Lung microvascular endothelial cell (primary cell): ENCODE measurements at regions not wholly inside any gene's neighbourhood (a gene's known extent, or its start where the extent isn't known, plus 50 kb on each side); places are given as distances from the start of the nearest gene placed in this dataset.
A peak's percentile ranks its signal among the peaks of the same experiment; 100 is the strongest.
"Not testable (repeated sequence)": the region's sequence is repeated elsewhere in the genome, so short reads cannot be mapped to it uniquely, and the experiment has no call there.

ENCODE experiments used
- DNase-seq, 2 donors: peaks; one replicate each; pipeline versions ENCODE4 v3.0.0 to v3.0.0-alpha.2; 2010; ENCODE audit warnings: low read depth in 2 of 2

DNA sequence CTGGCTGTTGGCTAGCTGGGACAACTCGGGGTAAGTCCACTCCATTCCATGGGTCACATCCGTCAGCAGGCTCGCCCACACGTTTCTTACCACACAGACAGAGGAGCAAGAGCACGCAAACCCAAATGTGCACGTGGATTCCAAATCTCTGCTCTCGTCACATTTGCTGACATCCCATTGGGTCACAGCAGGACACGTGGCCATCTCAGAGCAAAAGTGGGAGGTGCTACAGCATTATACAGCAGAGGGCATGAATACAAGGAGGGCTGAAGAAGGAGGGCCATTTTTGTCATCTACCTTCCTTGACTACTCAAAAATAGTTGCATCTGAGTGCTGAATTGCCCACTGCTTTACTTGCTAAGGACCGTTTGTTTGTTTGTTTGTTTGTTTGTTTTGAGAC, 84.7 kb downstream of the RBBP6 start:
- DNase-seq = no peak

DNA sequence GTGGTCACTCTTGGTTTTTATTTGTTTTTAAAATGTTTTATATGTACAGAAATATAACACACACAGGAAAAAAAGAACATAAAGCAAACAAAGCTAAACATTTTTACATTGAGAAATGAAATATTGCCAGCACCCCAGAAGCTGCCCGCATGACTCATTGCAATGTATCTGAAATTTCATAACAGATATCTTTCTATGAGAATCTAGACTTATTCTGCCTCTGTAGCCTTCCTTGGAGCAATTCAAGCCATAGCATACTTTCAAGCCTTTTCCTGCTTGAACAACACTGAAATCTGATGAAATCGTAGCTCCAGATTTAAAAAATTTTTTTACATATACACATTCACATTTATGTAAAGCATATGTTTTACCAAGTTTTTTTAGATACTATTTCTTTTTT, 86.9 kb downstream of the RBBP6 start:
- DNase-seq = no peak

DNA sequence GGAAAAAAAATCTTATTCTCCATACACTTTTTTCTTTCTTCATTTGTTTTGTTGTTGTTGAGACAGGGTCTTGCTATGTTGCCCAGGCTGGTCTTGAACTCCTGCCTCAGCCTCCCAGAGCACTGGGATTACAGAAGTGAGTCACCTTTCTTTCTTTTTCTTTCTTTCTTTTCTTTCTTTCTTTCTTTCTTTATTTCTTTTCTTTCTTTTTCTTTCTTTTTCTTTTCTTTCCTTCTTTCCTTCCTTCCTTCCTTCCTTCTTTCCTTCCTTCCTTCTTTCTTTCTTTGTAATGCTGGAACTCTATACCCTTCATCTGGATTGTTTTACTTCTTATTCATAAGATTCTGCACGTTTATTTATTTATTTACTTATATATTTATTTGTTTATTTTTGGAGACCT, 94.5 kb upstream of the TNRC6A start:
- no peak for DNase-seq

- peak; percentile 51 to 83 for DNase-seq
Observed at GRCh38 chr16:24635900-24636610, 93.4 kb upstream of the TNRC6A start.

GRCh38 chr16:24639769-24640168, 89.7 kb upstream of the TNRC6A start:
- no peak for DNase-seq

- no peak for DNase-seq
Observed at GRCh38 chr16:24643489-24643888, 86.0 kb upstream of the TNRC6A start.

- DNase-seq = peak; percentile 96 to 98
Observed at GRCh38 chr16:24645739-24646645, 83.5 kb upstream of the TNRC6A start.

DNA sequence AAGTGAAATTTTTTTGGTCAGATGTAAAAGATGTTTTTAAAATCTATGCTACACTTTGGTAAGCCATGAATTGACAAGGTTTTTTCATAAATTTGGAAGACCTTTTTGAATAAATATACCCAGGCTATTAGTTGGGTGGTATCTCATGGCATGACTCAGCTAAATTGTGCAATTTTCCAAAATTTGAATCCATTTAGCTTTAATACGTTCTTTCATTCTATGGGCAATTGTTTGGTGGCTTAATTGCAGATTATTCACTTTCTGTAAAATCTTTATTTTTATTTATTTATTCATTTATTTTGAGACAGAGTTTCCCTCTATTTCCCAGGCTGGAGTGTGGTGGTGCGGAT, 82.8 kb upstream of the TNRC6A start:
- DNase-seq = no peak

GRCh38 chr16:24652209-24652712, 77.2 kb upstream of the TNRC6A start:
- DNase-seq = peak in 1 of 2 donors; percentile 22

DNA sequence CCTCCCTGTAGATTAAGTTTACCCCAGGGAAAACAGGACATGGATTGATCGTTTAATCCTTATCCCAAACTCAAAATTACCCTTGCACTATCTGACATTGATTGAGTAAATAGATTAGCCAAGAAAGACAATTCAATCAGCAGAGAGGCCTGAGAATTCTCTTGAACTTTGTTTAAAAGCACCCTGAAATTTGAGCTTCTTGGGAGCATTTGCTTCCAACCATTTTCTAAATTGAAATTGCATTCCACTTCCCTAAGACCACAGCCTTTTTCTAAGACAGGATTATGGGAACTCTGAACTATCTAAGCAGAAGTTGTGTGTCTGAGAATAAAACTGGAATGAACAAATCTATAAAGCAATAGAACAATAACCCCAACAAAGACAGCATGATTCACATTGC, 76.6 kb upstream of the TNRC6A start:
- DNase-seq = no peak

DNA sequence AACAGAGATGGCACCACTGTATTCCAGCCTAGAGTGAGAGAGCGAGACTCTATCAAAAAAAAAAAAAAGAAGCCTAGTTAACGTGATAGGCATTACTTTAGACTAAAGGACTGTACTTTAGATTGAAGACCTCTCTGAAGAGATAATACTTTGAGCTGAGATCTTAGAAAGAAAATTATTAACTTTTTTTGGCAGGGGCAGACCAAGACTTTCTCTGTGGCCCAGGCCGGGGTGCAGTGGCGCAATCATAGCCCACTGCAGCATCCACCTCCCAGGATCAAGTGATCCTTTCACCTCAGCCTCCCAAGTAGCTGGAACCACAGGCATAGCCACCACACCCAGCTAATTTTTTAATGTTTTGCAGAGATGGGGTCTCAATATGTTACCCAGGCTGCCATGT, 75.7 kb upstream of the TNRC6A start:
- no peak for DNase-seq

DNA sequence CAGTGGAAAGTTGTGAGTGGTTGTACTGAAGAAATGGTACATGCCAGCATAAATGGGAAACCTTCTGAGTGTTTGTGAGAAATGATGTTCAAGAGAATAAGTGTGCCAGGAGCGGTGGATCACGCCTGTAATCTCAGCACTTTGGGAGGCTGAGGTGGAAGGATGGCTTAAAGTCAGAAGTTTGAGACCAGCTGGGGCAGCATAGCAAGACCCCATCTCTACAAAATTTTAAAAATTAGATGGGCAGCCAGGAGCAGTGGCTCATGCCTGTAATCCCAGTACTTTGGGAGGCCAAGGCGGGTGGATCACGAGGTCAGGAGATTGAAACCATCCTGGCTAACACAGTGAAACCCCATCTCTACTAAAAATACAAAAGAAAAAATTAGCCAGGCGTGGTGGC, 63.5 kb upstream of the TNRC6A start:
- not testable (repeated sequence) for DNase-seq

DNA sequence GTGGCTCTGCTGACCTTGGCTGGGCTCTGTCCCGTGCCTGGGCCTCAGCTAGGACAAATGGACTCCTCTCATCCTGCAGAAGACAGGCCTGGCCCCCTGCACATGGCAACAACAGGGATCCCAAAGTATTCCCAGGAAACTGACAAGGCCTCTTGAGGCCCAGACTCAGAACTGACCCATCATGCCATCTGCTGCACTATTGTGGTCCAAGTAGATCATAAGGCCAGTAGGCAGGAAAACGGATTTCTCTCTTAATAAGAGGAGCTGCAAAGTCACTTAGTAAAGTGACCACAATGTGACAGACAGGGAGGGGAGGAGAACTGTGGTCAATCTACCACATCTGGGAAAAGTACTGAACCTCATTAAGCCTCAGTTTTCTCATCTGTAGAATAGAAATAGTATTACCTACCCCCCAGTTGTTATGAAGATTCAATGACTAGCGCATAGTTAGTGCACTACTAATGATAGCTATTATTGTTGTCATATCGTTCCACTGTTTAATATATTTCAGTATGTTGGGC, 62.1 kb upstream of the TNRC6A start:
- DNase-seq = no peak

- peak; percentile 83 for DNase-seq
Observed at GRCh38 chr16:24668481-24669061, 60.9 kb upstream of the TNRC6A start.

DNA sequence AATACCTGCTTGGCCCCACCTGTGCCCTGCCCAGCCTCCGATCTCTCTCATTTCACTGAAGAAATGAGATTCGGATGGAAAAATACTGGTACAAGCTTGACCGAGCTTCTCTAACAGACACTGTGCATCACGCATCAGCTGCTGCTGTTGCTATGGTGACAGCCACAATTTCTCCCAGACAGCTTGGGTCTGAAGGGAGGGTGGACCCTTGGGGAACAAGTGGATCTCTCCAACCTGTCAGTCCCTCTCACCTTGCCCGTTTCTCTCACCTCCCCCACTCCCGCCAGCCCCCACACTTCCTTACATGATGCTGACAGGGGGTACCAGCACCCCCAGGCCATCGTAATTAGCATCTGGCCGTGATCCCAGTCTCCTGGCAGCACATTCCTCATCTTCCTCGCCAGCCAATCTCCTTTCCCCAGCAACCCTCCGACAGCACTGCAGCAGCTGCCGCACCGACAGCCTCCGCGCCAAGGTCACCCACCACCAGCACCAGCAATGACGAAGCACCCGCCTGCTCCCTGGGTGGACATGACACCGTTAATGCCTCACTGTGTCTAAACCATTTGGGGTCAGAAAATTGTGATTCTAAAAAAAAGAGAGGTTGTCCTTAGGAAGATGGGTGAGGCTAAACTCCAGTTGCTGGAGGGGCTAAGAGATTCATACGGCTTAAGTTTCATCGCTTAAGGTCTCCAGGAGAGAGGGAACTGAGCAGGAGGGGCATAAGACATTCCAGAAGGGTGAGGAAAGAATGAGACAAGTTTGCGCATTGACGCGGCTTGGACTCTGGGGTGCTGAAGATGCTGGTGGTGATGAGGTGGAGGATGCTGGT, 58.6 kb upstream of the TNRC6A start:
- peak; percentile 42 to 80 for DNase-seq

DNA sequence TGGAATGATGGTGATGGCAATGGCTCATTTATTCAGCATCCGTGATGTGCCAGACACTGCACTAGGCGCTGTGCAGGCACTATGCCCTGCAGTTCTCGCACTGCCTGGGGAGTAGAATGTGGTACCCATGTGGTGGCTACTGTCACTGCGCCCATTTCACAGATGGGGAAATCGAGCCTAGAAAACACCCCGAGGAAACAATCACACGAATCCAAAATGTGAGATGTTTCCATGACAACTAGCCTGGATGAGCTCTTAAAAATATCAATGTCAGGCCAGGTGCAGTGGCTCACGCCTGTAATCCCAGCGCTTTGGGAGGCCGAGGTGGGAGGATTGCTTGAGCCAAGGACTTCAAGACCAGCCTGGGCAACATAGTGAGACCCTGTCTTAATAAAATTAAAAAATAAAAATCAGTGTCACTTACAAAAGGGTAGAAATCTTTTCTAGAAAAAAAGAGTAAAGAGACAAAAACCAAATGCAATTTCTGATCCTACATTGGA, 57.9 kb upstream of the TNRC6A start:
- DNase-seq = no peak

- no peak for DNase-seq
Observed at GRCh38 chr16:24673155-24673554, 56.3 kb upstream of the TNRC6A start.

DNA sequence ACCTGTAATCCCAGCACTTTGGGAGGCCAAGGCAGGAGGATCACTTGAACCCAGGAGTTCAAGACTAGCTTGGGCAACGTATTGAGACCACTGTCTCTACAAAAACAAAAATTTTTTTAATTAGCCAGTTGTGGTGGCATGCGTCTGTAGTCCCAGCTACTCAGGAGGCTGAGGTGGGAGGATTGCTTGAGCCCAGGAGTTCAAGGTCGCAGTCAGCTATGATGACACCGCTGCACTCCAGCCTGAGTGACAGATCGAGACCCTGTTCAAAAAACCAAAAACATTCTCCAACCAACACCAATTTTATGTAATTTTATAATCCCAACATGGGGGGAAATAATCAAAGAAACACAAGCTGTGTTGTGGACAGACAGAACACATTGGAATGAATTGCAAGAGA, 54.6 kb upstream of the TNRC6A start:
- DNase-seq = no peak

DNA sequence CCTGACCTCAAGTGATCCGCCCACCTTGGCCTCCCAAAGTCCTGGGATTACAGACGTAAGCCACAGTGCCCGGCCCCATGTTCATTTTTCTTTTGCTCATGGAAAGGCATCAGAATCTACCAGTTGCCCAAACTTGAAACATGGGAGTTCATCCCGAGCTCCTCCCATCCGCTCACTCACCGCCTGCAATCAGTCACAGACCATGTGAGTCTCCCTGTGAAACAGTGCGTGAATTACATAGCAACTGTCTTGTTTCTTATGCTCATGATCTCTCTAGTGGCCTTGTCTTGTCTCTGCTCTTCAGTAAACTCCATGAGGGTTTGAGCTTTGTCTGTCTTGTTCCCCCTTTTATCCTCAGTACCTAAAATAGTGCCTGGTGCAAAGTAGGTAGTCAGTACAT, 52.1 kb upstream of the TNRC6A start:
- DNase-seq = no peak
